SU-DHL-6 (cell line): ENCODE measurements at regions not wholly inside any gene's neighbourhood (a gene's known extent, or its start where the extent isn't known, plus 50 kb on each side); places are given as distances from the start of the nearest gene placed in this dataset.

ENCODE experiments used
- H2AFZ ChIP-seq: fragments of 200-600 bp; sonication (generic); 2 replicates; pipeline ENCODE4 v1.6.1; 2014; ENCODE audit warnings: low read depth, mild to moderate bottlenecking, moderate library complexity, mixed read lengths, antibody characterized with exemption, low read length; ENCODE audit not compliant: severe bottlenecking
- H3F3A ChIP-seq: fragments of 200-600 bp; shearing (Covaris generic); 2 replicates; pipeline ENCODE4 v1.6.0; 2016; ENCODE audit warnings: antibody characterized with exemption, mild to moderate bottlenecking; ENCODE audit not compliant: insufficient read depth
- H3K27ac ChIP-seq: fragments of 200-600 bp; sonication (generic); 2 replicates; pipeline ENCODE4 v1.5.1; 2016; ENCODE audit warnings: low read depth, mild to moderate bottlenecking, low read length, moderate library complexity, mixed read lengths
- H3K27me3 ChIP-seq: fragments of 200-600 bp; sonication (generic), shearing (Covaris generic); 2 replicates; pipeline ENCODE4 v1.6.0; 2014; ENCODE audit warnings: mild to moderate bottlenecking, low read length
- H3K36me3 ChIP-seq: fragments of 200-600 bp; sonication (generic); 2 replicates; pipeline ENCODE4 v1.6.1; 2014; ENCODE audit warnings: mild to moderate bottlenecking, low read length, mixed read lengths
- H3K4me2 ChIP-seq: fragments of 300-600, 200-600 bp; shearing (Covaris generic), sonication (generic); 2 replicates; pipeline ENCODE4 v1.6.0; 2014; ENCODE audit warnings: low read length, low read depth, mild to moderate bottlenecking; ENCODE audit not compliant: poor library complexity, severe bottlenecking
- H3K4me3 ChIP-seq: fragments of 200-600 bp; sonication (generic); 2 replicates; pipeline ENCODE4 v1.5.1; 2014; ENCODE audit warnings: antibody characterized with exemption, low read length, mild to moderate bottlenecking, mixed read lengths; ENCODE audit not compliant: insufficient read depth, poor library complexity, severe bottlenecking
- H3K79me2 ChIP-seq: fragments of 200-600 bp; sonication (generic); 2 replicates; pipeline ENCODE4 v1.6.1; 2014; ENCODE audit warnings: mild to moderate bottlenecking, low read length, moderate library complexity; ENCODE audit not compliant: insufficient read depth
- H3K9ac ChIP-seq: fragments of 200-600 bp; sonication (generic); 2 replicates; pipeline ENCODE4 v1.7.0; 2014; ENCODE audit warnings: mild to moderate bottlenecking, low read length
- H3K9me2 ChIP-seq: fragments of 200-600 bp; sonication (generic); replicated peaks from 2 replicates; pipeline ENCODE4 v1.6.1; 2014; ENCODE audit warnings: low read length; ENCODE audit not compliant: insufficient read depth
- H3K9me3 ChIP-seq: fragments of 200-600 bp; sonication (generic); 2 replicates; pipeline ENCODE4 v1.6.1; 2014; ENCODE audit warnings: low read length, mixed read lengths; ENCODE audit not compliant: insufficient read depth
- H4K20me1 ChIP-seq: fragments of 200-600 bp; sonication (generic); 2 replicates; pipeline ENCODE4 v1.6.1; 2014; ENCODE audit warnings: low read depth, mild to moderate bottlenecking, antibody characterized with exemption, low read length, moderate library complexity, mixed read lengths
- CTCF ChIP-seq: fragments of 200-600 bp; sonication (generic); IDR thresholded peaks from one replicate; pipeline ENCODE4 v1.5.1; 2017; ENCODE audit warnings: antibody characterized with exemption, mild to moderate bottlenecking, low read length, moderate library complexity; ENCODE audit not compliant: insufficient read depth, poor library complexity, severe bottlenecking
- EZH2phosphoT487 ChIP-seq: fragments of 200-600 bp; sonication (generic), shearing (Covaris generic); conservative IDR thresholded peaks from 2 replicates; pipeline ENCODE4 v1.6.1; 2018; ENCODE audit warnings: mild to moderate bottlenecking, antibody characterized with exemption, low read length, moderate library complexity, mixed read lengths

- Histone ChIP-seq H3K36me3 (no peaks in the 10 kb centered on the region), H3K4me3 (no peak overlapping the region), H3F3A (no peaks in the 10 kb centered on the region), H3K9ac (no peak overlapping the region), H3K27ac (no peak overlapping the region), H3K79me2 (no peaks in the 10 kb centered on the region), H3K4me2 (no peak overlapping the region), H3K9me3 (no peaks in the 10 kb centered on the region), H3K9me2 (no peaks in the 10 kb centered on the region), H2AFZ (no peak overlapping the region), H3K27me3 (no peaks in the 10 kb centered on the region), H4K20me1 (no peaks in the 10 kb centered on the region)
- TF ChIP-seq EZH2phosphoT487 = no peak
- no peak for TF ChIP-seq CTCF
These were observed 602.7 kb upstream of the NOX3 start for GRCh38 chr6:156058356-156058755.

GRCh38 chr6:156057869-156058268, 602.2 kb upstream of the NOX3 start:
- TF ChIP-seq CTCF (no peak), EZH2phosphoT487 (no peak)
- H3F3A ChIP-seq = no peaks in the 10 kb centered on the region
- H3K27me3 ChIP-seq = no peaks in the 10 kb centered on the region
- no peak overlapping the region for H3K27ac ChIP-seq
- H3K36me3 ChIP-seq = no peaks in the 10 kb centered on the region
- H3K9me2 ChIP-seq = no peaks in the 10 kb centered on the region
- H3K9me3 ChIP-seq = no peaks in the 10 kb centered on the region
- H3K9ac ChIP-seq = no peak overlapping the region
- no peak overlapping the region for H3K4me3 ChIP-seq
- H3K4me2 ChIP-seq = no peak overlapping the region
- H2AFZ ChIP-seq = no peak overlapping the region
- no peaks in the 10 kb centered on the region for H3K79me2 ChIP-seq
- H4K20me1 ChIP-seq = no peaks in the 10 kb centered on the region

- H3K4me3 ChIP-seq = no peak overlapping the region
- H3K9ac ChIP-seq = no peak overlapping the region
- H3K79me2 ChIP-seq = no peaks in the 10 kb centered on the region
- H3F3A ChIP-seq = no peaks in the 10 kb centered on the region
- no peaks in the 10 kb centered on the region for H3K9me2 ChIP-seq
- TF ChIP-seq EZH2phosphoT487 (no peak), CTCF (no peak)
- no peaks in the 10 kb centered on the region for H3K27me3 ChIP-seq
- H2AFZ ChIP-seq = no peak overlapping the region
- H4K20me1 ChIP-seq = no peaks in the 10 kb centered on the region
- no peak overlapping the region for H3K27ac ChIP-seq
- no peaks in the 10 kb centered on the region for H3K9me3 ChIP-seq
- H3K4me2 ChIP-seq = no peak overlapping the region
- no peaks in the 10 kb centered on the region for H3K36me3 ChIP-seq
These were observed 600.4 kb upstream of the NOX3 start for GRCh38 chr6:156056085-156056484.

- Histone ChIP-seq H3K9ac (no peak overlapping the region), H3F3A (no peaks in the 10 kb centered on the region), H3K9me2 (no peaks in the 10 kb centered on the region), H3K4me3 (no peak overlapping the region), H3K27ac (no peak overlapping the region), H3K79me2 (no peaks in the 10 kb centered on the region), H3K36me3 (no peaks in the 10 kb centered on the region), H3K27me3 (no peaks in the 10 kb centered on the region), H4K20me1 (no peaks in the 10 kb centered on the region), H2AFZ (no peak overlapping the region), H3K4me2 (no peak overlapping the region), H3K9me3 (no peaks in the 10 kb centered on the region)
- TF ChIP-seq EZH2phosphoT487 (no peak), CTCF (no peak)
These were observed 598.0 kb upstream of the NOX3 start for GRCh38 chr6:156053626-156054025.
